HG03520 (cell line): ENCODE measurements at regions not wholly inside any gene's neighbourhood (a gene's known extent, or its start where the extent isn't known, plus 50 kb on each side); places are given as distances from the start of the nearest gene placed in this dataset.
"Not testable (repeated sequence)": the region's sequence is repeated elsewhere in the genome, so short reads cannot be mapped to it uniquely, and the experiment has no call there.

ENCODE experiments used
- ATAC-seq: cut with Tn5 transposase; IDR thresholded peaks from one replicate; pipeline ENCODE4 v1.9.1; 2021; ENCODE audit warnings: mild to moderate bottlenecking, moderate library complexity; ENCODE audit not compliant: unreplicated experiment

DNA sequence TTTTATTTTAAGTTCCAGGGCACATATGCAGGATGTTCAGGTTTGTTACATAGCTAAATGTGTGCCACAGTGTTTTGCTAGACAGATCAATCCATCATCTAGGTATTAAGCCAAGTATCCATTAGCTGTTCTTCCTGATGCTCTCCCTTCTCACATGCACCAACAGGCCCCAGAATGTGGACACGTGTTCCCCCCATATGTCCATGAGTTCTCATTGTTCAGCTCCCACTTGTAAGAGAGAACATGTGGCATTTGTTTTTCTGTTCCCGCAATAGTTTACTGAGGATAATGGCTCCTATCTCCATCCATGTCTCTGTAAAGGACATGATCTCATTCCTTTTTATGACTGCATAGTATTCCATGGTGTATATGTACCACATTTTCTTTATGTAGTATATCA is 374.8 kb upstream of the FAT1 start:
- no peak for ATAC-seq

DNA sequence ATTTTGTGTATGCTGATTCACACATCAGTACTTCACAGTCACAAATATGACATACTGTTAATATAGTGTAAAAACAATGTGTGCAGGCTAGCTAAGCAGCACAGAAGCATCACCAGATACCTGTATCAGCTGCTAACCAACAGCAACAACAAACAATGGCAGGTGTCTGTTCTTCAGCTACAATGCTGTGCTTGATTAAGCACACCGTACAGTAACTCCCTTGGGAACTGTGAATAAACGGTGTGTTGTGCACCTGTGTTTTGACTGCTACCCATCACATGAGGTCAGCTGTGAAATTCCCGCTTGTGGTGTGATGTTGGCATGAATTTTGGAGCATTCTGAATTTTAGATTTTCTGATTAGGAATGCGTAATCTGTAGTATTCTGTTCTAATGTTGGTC is 379.7 kb upstream of the FAT1 start:
- no peak for ATAC-seq

DNA sequence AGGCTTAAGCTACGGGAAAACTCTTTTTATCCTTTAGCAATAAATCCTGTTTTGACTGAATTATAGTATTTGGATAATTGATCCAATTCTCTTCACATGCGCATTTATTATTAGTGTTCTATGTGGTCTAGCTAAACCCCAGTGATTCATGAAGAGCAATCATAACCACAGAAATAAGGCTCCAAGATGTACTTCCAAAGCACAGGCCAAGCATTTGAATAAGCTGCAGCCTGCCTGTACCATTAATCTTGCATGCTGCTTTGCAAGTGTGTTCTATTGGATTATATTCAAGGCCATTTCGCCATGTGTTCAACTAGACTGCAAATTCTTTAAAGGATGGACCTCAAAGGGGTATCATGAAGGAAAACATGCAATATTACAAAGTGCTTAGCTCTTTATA is 385.2 kb upstream of the FAT1 start:
- no peak for ATAC-seq

DNA sequence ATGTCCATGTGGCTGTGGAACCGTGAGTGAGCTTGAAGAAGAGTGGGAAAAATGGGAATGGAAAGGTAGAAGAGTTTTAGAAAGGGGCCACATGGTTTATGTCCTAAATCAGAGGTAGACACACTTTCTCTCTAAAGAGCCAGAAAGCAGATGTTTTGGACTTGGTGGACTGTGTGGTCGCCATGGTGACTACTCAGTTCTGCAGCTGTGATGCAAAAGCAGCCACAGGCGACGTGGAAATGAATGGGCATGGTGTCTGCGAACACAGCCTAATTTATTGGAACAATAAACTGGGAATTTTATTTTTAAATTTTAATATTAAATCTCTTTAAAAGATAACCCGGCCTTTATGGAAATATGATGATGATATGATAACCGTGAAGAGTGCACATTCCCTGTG is 386.0 kb upstream of the FAT1 start:
- no peak for ATAC-seq

DNA sequence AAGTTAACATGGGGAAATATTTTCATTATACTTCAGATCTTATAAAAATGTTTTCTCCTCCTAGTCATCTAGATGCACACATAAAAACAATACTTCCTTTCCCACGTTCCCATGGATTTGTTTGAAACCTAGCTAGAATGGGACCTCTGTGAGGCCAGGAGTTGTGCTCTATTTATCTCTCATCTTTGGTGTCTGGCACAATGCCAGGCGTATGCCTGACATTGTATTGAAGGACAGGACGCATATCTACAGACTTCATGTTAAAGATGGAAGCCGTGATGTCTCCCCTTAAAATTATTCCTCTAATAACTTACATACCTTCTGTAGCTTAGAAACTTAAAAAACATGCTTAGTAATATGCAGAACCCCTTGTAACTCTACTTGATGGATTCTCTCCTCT is 394.5 kb upstream of the FAT1 start:
- ATAC-seq, result no peak

DNA sequence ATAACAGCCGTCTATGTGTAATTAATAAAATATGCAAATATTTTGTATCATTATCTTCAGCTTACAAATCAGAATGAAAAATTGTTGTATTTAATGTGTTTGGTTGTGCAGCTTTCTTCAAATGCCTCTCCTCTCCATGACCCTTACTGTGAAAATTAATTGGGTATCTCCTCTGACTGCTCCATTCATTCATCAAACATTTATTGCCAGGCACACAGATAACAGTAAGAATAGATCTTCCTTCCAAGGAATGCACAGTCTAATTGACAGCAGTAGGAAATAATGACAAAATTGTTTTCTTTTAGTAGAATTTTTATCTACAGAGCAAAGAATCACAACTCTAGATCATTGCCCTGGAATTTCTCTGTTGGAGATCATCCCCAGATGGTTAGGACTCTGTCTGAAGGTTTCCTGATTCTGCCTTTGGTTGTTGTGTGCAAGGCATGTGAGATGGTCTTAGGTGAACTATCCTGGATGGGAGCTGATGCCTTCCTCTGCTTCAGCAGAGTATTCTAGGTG is 395.0 kb upstream of the FAT1 start:
- ATAC-seq, result no peak

DNA sequence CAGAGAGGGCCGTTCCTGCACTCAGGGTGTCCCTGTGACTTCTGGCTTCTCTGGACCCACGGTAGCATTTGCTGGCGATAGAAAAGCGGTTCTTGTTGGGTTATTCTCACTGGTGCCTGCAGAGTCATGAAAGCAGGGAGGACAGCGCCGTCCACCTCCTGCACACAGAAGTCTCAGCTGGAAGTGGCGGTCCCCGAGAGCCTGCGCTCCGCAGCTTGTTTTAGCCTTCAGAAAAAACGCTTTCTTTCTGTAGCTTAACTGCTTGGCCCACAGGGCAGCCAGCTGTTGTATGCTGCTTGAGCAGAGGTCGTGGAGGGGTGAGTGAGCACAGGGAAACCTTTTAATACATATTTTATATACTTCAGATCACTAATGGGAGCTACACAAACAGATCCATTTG is 400.7 kb upstream of the FAT1 start:
- ATAC-seq, result no peak

DNA sequence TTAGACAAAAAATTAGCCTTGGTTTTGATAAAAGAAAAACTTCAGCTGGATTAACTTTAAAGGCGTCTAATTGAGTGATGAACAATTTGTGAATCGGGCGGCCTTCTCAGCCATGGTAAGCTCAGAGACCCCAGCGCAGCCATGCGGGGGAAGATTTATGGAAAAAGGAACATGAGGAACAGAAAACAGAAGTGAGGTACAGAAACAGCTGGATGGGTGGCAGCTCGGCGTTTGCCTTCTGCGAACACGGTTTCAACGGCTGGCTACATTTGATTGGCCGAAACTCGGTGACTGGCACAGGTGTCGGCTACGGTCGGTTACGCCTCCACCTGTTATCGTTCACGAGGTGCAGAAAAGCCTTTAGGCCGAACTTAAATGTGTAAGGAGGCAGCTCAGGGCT is 401.4 kb upstream of the FAT1 start:
- no peak for ATAC-seq

DNA sequence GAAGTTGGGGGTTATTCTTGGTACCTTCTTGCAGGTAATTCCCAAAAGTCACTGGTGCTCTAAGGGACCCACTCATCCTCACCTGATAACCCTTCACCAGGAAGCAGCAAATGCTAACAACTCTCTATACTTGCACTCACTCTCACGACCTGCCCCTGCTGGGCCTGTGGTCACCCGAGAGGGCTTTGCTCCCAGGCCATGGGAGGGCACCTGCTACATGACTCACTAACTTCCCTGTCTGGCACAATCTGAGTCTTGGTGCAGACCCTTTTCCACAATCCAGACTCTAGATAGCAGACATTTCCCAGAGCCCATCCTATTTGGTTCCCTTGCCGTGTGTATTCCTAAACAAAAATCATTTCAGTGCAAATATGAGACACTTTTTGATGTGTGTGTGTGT is 403.8 kb upstream of the FAT1 start:
- ATAC-seq, result no peak

DNA sequence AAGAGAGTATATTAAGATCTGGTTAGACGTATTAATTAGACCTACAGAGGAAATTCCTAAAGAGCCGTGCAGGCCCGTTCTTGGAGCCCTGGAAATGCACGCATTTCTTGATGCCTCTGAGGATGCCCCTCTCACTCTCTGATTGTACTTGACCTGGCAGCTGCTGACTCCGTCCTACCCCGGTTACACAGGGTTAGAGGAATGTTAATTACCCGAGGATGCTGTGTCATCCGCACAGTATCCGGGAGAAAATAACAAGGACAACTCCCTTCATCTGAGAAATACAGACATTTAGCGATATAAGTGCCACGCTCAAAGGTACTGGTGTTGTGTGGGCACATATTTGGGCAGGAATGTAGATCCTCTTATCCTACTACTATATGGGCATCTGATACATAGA is 404.6 kb upstream of the FAT1 start:
- no peak for ATAC-seq

DNA sequence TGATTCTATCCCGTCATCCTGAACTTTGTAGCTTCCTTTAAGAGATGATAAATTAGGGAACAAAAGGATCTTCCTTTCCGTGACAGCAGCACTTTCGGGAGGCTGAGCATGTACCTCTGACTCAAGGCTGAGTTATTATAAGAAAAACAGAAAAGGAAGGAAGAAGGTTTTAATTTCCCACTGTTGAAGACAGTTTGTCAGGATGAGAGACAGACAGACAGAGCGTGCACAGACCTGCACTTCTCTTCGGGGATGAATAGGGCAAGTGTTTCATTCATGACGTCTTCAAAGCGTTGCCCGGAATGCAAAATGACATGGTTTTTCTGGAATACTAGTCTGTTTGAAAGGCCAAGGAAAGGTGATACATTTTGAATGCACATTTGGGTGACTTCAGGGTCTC is 405.3 kb upstream of the FAT1 start:
- ATAC-seq, result no peak

DNA sequence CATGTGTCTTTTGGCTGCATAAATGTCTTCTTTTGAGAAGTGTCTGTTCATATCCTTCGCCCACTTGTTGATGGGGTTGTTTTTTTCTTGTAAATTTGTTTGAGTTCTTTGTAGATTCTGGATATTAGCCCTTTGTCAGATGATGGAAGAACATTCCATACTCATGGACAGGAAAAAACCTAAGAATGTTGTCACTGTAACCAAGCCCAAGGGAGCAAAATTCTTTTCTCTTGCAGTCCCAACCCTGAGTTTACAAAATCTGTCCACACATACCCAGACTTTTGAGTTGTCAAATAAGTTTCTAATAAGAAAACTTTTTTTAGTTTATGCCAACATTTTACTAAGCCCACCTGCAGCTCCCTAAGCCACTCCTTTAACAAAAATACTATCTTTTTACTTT is 408.2 kb upstream of the FAT1 start:
- not testable (repeated sequence) for ATAC-seq

DNA sequence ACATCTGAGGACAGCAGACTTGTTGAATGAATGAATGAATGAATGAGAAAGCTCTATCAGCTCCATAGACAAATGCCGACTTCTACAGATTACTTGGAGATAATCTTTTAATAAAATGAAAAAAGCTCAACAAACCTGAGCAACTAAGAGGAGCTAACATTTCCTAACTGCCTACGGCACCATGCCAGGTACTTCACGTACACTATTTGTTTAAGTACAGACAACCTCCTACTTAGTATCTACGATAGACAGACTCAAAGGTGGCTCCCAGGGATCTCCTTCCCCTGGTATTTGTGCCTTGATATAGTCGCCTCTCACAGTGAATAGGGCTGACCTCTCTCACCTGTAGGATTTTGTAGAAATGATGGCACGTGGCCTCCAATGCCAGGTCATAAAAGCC is 412.2 kb upstream of the FAT1 start:
- ATAC-seq, result no peak

DNA sequence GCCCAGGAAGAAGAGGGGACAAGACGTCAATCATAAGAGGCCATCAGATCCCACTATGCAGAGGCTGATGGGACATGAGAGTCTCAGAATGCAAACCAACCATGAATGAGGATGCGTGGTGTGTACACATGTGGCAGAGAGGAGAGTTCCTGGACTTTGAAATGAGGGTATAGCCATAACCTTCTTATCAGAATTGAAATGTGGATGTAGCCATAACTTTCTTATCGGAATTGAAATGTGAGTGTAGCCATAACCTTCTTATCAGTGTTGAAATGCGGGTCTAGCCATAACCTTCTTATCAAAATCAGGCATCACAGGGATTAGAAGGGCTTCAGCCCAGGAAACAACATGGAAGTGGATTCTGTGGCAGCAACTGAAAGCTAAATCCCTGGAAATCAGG is 415.5 kb upstream of the FAT1 start:
- ATAC-seq, result no peak

DNA sequence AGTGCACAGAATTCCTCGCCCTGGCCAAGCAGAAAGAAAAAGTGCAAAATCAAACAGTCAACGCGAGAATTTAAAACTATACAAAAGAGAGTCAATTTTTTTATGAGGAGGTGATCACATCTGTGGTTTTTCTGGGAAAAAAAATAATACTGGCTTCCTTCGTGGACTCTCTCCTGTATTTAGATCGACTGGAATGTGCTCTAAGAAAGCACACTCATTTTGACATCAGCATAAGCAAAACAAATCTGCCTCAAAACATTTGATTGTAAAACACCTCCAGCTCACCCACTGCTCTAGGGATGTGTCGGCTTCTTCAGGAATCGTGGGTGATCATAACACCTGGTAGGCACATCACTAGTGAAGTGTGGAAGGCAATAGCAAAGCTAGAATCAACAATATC is 417.4 kb upstream of the FAT1 start:
- ATAC-seq, result no peak

DNA sequence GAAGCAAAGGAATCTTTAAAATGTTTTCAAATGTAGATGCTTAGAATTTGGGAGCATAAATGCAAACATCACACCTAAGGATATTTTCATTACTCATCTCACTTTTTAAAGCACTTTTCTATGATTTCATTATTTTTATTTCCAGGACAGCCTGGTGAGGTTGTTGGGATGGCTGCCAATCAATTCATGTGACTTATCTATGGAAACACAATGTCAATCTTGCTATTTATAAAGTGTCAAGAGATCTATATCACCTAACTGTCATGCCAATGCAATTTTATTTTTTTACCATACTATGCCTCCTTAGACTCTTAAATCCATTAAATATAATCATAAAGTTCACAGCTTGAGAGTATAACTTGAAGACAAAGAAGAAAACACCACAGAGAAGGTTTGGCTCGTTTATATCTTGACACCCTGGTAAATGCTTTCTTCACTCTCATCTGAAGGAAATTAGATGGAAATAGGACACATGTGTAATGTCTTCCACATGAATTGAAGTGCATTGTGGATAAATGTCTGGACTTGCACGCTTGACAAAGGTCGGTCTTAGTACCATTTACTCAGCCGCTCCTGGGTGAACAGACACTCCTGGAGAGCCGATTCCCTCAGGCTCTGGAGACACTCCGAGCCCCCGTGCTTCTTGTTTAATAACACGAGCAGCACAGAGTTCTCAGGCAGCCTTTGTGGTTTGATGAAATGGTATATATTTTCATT is 425.7 kb upstream of the FAT1 start:
- no peak for ATAC-seq

DNA sequence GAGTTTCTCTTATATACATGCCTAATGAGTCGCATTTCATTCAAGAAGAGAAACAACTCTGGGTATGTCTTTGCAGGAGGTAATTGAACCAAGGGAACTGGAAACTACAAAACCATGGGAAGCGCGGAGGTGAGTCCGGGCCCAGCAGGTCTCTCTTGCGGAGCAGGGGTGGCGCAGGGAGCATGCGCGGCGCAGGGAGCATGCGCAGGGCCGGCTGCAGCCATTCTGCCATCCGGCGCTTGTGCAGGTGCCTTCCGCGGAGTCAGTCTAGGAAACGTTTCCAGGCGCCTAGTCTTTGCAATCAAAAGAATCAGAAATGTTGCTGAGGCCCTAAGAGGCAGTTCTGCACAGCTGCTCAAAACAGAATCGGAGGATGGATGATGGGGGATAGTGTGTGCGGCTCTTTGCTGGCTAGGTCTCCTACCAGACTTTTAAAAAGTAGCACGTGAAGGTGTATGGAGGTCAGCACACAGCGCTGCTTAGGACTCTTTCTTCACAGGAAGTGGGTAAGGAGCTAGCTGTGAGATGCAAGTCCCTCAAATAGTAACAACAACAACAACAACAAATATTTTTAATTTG is 433.8 kb upstream of the FAT1 start:
- no peak for ATAC-seq

DNA sequence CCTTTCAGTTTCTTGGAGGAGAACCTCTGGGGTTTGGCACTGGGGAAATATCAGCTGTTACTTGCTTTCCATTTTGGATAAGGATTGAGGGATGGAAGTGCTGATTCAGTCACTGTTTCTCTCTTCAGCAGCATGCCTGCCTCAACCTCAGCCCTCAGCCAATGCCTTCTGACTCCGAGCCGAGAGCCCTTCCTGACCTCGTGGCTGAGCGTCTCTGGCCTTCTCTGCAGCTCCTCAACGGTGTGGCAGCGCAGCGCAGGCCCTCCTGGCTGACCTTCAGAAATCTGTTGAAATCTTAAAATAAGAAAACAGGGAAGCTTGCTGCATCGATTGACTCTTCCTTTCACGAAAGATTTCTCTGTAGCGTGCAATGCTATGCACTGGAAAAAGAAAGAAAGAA is 434.3 kb upstream of the FAT1 start:
- ATAC-seq, result no peak

DNA sequence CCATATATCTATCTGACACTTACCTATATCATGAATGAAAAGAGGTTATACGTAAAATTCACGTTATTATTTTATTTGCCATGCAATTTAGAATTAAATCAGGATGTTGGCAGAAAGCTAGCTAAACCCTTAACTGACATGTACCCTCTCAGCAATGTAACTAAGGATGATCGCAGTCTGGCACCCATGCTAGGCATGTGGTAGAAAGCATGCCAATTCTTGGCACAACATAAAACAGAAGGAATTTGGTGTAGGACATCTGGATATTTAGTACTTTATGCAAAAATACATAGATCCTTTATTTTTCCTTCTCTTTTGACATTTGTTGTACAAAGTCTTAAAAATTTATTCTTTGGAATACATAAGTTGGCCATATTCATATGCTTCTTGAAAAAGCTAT is 436.8 kb upstream of the FAT1 start:
- ATAC-seq, result no peak

DNA sequence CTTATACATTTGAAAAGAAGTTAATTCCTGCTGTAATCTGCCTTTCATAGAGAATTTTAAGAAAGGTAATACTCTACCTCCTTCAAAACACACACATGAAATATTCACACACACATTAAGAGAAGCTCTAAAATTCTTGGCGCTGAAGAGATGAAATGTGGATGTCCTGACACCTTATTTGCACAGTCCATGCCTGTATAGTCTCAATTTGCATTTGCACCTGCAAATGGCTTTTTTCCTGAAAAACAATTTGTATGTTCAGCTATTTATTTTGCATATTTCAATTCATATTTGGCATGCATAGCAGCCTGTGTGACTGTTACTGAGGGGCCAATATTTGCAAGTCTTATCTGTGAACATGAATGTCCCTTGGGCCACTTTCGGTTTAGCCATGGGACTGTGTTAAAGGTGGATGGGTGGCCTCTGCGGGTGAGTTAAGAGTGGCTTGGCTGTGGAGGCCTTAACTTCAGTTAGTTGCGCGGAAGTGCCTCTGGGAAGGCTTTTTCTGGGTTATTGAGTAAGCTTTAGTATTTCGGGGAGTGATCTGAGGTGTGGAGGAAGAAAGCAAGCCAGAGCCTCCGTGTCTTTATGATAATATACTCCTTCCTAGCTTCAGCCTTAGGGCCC is 443.3 kb upstream of the FAT1 start:
- ATAC-seq, result no peak

DNA sequence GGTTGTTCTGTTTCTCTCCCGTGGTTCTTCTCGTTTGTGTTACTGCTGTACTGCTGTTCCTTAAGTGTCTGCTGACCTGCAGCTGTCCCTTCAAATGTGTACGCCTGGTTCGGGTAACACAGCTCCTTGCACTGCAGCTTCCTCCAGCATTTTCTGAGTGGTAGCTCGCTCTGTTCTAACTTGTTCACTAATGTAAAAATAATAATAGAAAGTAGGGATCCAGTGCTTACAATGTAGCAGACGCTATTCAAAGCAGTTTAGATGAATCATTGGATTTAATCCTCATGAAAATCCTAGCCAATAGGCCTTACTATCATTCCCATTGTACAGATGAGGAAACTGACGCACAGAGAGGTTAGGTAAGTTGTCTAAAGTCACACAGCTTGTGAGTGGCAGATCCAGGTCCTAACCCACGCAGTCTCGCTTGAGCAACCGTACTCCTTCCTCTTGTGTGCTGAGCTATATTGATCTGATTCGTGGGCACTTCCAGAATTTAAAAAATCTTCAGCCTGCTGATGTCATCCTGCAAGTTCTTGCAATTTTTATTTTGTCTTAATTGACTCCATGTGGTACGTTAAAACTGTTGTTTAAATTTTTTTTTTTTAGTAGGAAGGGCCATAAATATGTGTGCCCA is 448.2 kb upstream of the FAT1 start:
- no peak for ATAC-seq

DNA sequence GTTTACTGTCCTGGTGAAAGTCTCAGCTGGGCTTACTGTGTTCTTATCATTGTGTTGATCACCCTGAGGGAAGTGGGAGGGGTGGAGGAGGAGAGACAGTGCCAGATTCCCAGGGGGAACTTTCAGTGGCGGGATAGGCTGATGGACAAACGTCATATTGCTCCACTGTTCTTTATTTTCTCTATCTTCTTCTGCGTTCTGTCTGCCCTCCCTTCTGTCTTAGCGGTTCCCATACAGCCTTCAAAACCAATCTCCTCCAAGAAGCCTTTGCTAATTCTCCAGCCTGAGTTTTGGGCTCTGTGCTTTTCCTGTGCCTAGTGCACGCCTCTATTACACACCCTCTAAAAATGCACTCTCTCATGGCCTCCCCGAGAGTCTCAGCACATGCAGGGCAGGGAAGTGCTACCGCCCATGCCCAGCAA is 448.7 kb upstream of the FAT1 start:
- ATAC-seq, result no peak
